GM12864 (cell line): ENCODE measurements at regions not wholly inside any gene's neighbourhood (a gene's known extent, or its start where the extent isn't known, plus 50 kb on each side); places are given as distances from the start of the nearest gene placed in this dataset.

Experiments
- DNase-seq: peaks from one replicate; pipeline ENCODE4 v3.0.0-alpha.2; 2011; ENCODE audit warnings: low read depth
- H3K4me3 ChIP-seq: 2 replicates; pipeline ENCODE4 v1.5.1; 2011; ENCODE audit warnings: mild to moderate bottlenecking, low read depth, low read length, control low read depth
- CTCF ChIP-seq: IDR thresholded peaks from 2 replicates; pipeline ENCODE4 v1.5.1; 2011; ENCODE audit warnings: low read depth, mild to moderate bottlenecking, moderate library complexity, low read length, control low read depth, inconsistent platforms; ENCODE audit errors: missing control alignments

GRCh38 chr2:116879650-116880160 lies 934.8 kb upstream of the DDX18 start:
- no peak for TF ChIP-seq CTCF
- no peak for DNase-seq
- no peak overlapping the region for H3K4me3 ChIP-seq

- DNase-seq, result no peak
- TF ChIP-seq CTCF, result no peak
- H3K4me3 ChIP-seq, result no peak overlapping the region
These were observed 923.3 kb upstream of the DDX18 start for GRCh38 chr2:116891191-116891590.

GRCh38 chr2:116911540-116911939 lies 903.0 kb upstream of the DDX18 start:
- no peak for DNase-seq
- no peak overlapping the region for H3K4me3 ChIP-seq
- no peak for TF ChIP-seq CTCF

GRCh38 chr2:116915673-116916072 lies 898.8 kb upstream of the DDX18 start:
- no peak overlapping the region for H3K4me3 ChIP-seq
- no peak for DNase-seq
- no peak for TF ChIP-seq CTCF

- H3K4me3 ChIP-seq, result no peak overlapping the region
- no peak for DNase-seq
- TF ChIP-seq CTCF, result no peak
These were observed 897.3 kb upstream of the DDX18 start for GRCh38 chr2:116917196-116917595.

GRCh38 chr2:116918574-116918973 lies 895.9 kb upstream of the DDX18 start:
- H3K4me3 ChIP-seq, result no peak overlapping the region
- DNase-seq, result no peak
- TF ChIP-seq CTCF, result no peak

GRCh38 chr2:116922414-116922813 lies 892.1 kb upstream of the DDX18 start:
- no peak overlapping the region for H3K4me3 ChIP-seq
- no peak for TF ChIP-seq CTCF
- DNase-seq, result no peak
